CD4-positive, alpha-beta T cell treated with Interleukin-21 for 1 hour (primary cell): ENCODE measurements at regions not wholly inside any gene's neighbourhood (a gene's known extent, or its start where the extent isn't known, plus 50 kb on each side); places are given as distances from the start of the nearest gene placed in this dataset.
A peak's percentile ranks its signal among the peaks of the same experiment; 100 is the strongest.
"Not testable (repeated sequence)": the region's sequence is repeated elsewhere in the genome, so short reads cannot be mapped to it uniquely, and the experiment has no call there.

ENCODE experiments used
- DNase-seq: peaks from one replicate; pipeline ENCODE4 v3.0.0-alpha.2; 2020

DNA sequence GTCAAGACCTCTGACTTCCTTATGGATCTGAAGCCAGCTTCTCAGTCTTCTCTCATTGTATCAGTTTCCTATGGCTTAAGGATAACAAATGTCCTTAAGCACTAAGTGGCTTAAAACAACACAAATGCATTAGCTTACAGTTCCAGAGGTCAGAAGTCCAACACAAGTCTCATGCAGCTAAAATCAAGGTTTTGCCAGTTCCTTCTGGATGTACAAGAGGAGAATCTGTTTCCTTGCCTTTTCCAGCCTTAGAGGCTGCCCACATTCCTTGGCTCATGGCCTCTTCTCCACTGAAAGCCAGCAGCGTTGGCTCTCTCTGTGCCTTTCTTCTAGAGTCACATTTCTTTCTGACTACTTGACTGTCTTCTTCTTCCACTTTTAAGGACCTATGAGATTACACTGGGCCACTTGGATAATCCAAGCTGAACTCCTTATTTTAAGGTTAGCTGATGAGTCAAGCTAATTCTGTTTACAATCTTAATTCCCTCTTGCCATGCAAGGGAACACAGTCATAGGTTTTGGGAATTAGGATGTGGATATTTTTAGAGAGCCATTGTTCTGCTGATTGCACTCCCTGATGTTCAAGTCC lies 179.0 kb downstream of the BCAS1 start:
- DNase-seq = no peak

DNA sequence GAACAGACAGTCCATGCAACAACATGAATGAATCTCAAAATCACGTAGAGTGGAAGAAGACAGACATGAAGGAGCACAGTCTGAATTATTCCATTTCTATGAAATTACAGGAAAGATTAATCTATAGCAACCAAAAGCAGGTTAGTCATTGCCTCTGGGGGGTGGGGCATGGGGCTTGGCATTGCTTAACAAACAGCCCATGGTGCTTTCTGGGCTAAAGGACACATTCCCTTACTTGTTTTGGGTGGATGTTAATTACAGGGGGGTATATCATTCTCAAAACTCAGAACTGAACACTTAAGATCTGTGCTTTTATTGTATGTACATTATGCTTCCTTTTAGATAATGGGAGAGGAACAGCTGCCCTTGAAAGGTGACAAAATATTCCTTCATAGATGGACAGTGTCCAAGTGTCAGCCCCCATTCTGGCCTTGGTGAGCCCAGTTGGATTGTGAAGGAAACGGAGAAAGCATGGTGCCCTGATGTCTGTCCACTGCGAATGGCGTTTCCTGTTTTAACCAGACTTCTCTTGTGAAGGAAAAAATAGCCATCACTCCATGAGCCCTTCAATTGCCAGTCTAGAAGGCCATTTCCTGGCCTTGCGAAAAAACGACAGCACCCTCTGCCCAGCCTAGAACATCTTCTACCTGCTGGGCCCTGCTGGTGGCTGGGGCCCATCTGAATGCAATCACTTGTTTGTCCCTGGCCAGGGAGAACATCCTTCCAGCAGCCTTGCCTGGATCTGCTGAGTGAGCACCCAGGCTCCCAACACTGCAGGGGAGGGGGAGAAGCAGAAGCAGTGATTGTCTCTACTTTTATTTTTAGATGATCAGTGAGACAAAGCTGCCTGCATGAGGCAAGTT lies 179.7 kb downstream of the BCAS1 start:
- no peak for DNase-seq

DNA sequence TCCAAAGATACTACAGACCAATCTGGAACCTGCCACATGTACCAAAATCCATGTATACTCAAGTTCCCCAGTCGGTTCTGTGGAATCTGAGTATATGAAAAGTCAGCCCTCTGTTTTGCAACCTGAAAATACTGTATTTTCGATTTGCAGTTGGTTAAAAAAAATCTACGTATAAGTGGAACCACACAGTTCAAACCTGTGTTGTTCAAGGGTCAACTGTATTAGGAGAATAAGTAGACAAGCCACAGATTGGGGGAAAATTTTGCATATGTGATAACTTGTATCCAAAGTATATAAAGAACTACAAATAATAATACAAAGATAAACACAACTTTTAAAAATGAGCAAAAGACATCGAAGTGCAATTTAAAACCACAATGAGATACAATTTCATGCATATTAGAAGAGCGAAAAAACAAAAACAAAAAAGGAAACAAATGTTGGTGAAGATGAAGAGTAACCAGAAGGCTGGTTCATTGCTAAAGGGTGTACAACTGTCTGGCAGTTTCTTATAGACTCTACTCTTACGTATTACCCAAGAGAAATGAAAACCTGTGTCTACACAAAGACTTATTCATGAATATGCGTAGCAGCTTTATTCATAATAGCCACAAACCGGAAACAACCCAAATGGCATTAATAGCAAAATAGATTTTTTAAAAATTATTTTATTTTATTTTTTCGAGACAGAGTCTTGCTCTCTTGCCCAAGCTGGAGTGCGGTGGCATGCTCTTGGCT lies 180.8 kb downstream of the BCAS1 start:
- DNase-seq = no peak

DNA sequence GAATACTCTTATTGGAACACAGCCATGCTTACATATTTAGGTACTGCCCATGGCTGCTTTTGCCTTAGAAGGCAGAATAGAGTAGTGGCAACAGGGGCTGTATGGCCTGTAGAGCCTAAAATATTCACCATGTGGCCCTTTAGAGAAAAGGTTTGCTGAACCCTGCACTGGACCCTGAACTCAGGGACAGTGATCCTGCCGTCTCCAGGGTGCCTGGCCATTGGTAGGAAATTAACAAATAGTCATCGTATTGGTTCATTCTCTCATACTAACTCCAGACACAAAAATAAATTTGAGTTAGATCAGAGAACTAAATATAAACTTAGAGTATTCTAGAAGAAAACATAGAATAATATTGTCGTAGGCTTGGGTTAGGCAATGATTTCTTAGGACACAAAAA lies 181.4 kb downstream of the BCAS1 start:
- DNase-seq = no peak

DNA sequence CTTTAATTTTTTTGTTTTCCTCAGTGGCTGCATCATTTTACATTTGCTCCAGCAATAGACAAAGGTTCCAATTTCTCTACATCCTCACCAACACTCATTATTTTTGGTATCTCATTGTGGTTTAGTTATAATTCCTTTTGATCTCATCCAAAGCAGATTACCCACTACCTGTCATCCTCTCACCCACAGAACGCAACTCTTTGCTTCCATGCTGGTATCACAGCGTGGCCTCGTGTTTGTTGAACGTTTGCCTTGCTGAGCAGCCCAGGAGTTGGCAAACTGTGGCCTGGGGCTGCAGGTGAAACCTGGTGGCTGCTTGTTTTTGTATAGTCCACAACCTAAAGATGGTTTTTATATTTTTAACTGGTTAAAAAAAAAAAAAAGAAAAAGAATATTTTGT lies 181.9 kb downstream of the BCAS1 start:
- no peak for DNase-seq

DNA sequence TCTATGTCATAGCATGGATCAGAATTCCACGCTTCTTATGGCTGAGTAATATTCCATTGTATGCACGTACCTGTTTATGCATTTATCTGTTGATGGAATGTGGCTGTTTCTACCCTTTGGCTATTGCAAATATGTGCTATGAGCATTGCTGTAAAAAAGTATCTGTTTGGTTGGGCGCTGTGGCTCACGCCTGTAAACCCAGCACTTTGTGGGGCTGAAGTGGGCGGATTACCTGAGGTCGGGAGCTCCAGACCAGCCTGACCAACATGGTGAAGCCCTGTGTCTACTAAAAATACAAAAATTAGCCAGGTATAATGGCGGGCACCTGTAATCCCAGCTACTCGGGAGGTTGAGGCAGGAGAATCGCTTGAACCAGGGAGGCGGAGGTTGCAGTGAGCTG lies 182.4 kb downstream of the BCAS1 start:
- no peak for DNase-seq

DNA sequence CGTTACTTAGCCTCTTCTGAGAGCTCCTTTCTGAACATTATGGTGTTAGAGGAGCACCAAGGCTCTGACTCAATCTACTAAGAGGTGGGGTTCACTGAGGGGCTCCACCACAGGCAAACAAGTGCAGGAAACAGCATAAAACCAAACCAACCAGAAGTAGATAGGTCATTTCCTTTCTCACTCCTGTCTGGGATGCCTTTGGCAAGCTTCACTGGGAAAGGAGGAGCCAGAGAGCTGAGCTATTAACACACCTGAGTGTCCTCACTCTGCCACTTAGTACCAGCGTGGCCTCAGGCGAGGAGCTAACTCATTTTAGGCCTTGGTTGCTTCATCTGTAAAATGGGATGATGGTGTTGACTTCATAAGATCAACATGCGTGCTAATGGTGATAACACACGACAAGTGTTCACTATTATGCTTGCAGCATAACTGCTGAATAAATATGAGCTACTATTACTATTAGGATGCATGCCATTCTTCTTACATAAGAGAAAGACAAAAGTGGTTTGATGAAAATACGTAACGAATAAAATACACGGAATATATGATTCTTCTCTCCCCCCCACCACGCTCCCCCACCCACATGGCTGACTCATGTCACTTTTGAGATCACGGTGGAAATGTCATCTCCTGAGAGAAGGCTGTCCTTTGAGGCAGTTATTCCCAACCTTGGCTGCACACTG lies 185.4 kb downstream of the BCAS1 start:
- DNase-seq = no peak

DNA sequence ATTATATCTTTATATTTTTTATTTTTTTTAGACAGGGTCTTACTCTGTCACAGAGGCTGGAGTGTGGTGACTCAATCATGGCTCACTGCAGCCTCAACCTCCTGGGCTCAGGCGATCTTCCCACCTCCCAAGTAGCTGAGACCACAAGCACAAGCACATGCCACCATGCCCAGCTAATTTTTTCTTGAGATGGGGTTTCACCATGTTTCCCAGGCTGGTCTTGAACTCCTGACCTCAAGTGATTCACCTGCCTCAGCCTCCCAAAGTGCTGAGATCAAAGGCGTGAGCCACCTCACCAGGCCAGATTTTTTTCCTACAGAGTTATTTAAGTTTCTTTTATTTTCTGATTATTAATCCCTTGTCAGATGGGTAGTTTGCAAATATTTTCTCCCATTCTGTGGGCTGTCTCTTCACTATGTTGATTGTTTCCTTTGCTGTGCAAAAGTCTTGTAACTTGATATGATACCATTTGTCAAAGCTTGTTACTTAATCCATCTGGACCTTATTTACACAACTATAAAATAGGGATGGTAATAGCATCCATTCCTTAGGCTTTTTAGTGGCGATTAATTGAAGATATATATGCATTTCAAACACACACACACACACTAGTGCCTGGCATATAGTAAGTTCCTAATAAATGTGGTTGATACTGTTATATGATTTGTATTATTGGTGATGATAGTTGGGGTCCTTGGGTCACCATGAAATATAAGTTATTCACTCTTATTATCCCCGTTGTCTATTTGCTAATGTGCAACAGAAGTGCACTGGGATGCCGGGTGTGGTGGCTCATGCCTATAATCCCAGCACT lies 187.1 kb downstream of the BCAS1 start:
- no peak for DNase-seq

DNA sequence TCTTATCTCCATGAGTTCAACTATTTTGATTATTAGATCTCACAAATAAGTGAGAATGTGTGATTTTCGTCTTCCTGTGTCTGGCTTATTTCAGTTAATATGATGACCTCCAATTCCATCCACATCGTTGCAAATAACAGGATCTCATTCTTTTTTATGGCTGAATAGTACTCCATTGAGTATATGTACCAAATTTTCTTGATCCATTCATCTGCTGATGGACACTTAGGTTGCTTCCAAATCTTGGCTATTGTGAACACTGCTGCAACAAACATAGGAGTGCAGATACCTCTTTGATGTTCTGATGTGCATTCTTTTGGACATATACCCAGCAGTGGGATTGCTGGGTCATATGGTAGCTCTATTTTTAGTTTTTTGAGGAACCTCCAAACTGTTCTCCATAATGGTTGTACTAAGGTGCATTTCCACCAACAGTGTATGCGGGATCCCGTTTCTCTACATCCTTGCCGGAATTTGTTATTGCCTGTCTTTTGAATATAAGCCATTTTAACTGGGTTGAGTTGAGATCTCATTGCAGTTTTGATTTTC lies 187.9 kb downstream of the BCAS1 start:
- not testable (repeated sequence) for DNase-seq

DNA sequence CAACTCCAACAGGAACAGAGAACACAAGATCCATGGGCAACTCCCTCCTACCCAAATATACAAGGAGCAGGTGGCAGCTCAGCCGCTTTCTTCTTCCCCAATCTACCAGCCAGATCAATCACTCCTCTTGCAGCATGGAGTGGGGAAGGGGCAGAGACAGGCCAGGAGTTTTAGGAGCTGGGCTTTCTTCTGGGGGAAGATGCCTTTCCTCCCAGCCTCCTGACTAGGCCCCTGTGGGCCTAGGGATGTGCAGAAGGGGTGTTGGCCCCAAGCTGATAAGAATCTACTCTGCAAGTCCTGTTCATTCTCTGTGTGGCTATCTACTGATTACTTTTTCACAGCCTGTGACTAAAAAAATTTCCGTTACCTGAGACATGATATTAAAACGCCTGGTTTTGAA lies 189.0 kb downstream of the BCAS1 start:
- DNase-seq = no peak

DNA sequence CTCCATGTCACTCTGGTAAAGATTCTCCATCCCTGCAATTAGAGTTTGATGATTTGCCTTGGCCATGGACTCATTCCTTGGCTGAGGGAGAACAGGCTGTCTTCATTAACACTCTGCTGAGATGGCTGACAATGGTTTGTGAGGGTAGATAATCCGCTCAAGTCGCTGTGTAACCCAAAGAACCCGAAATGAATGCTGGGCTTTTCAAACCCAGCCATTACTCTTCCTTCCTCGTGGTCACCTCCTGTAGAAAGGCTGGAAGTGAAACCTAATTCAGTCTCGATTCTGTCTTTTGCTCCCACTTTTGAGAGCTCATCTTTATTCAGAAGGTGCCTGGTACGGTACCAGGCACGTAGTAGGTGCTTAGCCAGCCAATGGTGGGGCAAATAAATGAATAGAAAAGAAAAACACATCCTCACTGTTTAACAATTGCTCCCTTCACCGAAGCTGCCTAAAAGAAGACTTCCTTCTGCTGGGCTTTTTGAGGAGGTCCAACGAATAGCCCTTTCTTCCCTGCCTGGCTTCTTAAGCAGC lies 190.2 kb downstream of the BCAS1 start:
- no peak for DNase-seq

DNA sequence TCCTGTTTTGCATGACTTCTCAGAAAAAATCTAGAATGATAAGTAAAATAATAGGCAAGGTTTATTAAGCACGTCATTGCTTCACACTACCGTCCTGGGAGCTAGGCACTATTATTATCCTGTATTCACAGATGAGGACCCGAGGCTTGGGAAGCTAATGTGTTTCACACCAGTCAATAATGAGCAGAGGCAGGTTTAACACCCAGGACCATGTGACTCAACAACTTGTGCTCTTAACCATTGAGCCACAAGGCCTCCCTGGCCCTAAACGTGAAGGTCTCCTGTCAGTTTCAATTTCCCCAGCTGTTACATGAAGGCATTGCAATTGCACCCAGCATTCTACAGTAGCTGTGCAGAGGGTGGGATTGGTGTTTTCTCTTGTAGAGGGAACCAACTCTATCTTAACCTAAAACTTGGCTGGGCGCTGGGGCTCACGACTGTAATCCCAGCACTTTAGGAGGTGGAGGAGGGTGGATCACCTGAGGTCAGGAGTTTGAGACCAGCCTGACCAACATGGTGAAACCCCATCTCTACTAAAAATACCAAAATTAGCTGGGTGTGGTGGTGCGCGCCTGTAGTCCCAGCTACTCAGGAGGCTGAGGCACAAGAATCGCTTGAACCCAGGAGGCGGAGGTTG lies 191.2 kb downstream of the BCAS1 start:
- no peak for DNase-seq

DNA sequence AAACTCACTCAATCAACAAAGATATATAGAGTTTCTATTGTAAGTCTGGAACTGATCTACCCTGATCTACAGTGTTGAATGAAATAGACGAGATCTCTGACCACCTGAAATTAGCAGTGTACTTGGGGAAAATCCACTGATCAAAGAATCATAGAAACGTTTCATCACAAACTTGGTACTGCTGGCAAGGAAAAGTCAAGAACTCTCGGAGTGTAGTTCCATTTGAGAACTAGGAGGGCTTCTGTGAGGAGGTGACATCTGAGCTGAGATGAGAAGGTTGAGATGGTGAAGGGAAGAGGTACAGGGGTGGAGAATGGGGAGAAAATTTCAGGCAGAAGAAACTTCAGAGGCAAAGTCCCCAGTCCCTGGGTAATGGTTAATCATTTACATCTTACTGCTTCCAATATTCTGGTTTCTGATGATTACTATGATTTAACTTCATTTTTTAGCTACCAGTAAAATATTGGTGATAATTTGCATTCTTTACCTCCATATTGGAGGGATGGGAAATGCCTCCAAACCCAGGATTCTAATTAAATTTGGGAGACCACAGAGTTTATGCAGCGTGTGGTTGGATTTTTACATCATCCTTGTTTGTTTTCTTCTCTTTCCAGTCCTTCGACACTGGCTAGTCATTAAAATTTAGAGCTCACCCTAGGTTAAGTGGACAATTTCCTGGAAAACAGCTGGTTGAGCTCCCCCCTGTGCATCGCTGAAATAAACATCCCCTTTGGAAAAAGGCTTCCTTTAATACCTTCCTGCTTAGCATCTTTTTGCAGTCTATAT lies 191.9 kb downstream of the BCAS1 start:
- no peak for DNase-seq

DNA sequence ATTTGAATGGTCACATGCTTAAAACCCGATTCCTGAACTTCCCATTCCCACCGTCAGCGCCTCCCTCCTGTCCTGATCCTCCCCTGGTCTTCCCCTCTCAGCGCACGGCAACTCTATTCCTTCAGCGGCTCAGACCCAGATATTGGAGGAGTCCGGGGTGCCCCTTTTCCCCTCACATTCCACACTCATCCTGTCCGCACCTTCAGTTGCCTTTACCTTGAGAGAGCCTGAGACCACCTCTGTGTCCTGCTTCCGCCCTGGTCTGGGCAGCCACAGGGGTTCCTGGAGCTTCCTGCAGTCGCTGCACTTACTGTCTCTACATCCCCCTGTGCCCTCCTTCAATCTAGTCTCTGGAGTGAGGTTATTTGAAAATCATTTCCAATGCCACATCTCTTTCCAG lies 193.4 kb downstream of the BCAS1 start:
- no peak for DNase-seq

DNA sequence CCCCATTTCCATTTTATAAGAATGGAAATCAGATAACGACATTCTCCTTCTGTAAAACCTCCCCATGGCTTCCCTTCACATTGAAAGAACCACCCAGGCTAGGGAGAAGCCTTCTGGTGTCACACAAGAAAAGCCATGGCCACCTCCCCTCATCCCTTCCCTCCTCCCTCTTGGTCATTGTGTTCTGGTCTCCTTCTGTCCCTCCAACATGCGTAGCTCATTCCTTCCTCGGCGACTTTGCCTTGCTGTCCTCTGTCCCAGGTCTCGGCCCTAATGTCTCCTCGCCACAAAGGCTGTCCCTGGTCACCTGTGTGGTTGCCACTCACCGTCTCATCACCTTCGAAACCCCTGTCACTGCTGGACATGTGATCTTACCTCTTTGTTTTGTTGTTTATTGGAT lies 193.9 kb downstream of the BCAS1 start:
- DNase-seq = no peak

DNA sequence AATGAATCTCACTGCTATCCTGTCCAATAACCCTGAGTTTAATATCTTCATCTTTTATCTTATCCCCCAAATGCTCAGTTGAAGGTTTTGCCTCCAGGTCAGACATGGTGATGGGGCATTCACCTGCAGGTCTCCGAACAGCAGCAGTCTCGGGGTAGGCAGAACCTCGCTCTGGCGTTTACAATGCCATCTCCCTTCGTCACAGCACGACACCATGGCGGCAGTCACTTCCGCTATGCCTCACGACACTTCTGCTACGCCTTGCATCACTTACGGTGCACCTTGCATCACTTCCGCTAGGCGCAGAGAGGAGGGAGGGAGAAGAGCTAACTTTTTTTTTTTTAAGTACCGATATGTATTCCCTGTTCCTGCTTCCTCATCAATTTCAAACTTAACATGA lies 194.9 kb downstream of the BCAS1 start:
- DNase-seq = no peak

DNA sequence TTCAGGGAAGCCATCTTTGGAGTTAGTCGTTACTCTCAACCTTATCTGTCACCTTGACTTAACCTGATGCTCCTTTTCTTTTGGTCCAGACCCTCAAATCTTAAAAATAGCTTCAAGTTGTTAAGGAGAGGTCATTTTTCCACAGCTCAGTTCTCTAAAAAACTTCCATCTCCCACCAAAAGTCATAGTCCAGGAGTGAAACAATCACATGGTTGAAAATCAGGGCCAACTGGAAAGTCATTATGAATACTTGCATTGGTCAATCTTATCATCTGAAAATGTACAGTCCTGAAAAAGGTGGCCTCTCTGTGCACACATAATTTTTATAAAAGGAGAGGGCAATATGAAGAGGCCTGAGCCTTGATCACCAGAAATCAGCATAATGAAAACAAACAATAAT lies 195.7 kb downstream of the BCAS1 start:
- DNase-seq = no peak

DNA sequence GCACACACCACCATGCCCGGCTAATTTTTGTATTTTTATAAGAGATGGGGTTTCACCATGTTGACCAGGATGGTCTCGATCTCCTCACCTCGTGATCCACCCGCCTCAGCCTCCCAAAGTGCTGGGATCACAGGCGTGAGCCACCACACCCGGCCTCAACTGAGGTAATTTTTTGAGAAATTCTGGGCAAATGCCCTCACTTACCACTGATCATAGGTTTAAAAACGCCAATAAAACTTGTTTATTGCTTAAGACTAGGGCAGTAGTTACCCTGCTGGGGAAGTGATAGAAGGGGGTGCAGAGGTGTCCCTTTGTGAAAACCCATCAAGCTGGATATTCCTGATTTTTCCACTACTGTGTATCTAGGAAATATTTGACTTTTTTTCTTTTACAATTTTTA lies 196.3 kb downstream of the BCAS1 start:
- DNase-seq = no peak

DNA sequence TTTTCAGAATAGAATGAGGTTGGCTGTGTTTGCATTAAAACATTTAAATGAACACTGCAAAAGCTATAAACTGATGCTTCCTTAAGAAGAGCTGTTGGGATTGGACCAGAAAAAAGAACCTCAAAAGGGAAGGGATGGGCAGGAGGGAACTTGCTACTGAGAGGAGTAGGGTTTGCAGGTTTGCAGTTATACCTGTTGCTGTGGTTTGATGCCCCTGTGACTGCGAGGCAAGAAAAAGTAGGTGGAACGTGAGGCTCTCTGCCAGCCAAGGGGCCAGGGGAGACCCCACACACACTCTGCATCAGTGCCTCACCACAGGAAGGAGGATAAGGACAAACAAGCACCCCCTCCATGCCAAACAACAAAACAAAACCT lies 197.2 kb downstream of the BCAS1 start:
- DNase-seq = peak; percentile 18

DNA sequence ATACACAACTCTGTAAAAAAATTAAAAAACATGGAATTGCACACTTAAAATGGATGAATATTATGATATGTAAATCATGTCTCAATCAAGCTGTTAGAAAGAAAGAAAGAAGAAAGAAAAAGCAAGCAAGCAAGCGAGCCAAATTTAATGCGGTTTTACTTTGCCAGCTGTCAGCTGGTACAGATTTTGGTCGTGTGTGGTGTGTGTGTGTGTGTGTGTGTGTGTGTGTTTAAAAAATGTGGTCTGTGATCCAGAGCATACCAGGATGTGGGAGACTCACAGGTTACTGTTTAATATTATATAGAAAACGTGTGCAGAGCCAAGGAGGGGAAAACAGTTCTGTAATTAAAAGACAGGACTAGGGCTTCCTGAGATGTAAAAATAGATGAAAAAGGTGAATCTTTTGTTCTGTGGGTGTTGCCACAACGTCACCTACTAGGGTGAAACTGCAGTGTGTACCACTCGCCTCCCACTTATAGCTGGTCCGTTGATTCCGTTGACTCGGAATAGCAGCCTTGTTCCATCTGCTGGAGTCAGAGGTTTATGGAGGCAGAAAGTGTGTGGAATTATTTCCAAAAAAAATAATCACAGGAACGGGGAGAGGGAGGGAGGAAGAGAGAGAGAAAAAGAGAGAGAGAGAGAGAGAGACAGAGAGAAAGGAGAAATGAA lies 197.7 kb downstream of the BCAS1 start:
- peak; percentile 75 for DNase-seq
